ENCODE measurements at regions not wholly inside any gene's neighbourhood (a gene's known extent, or its start where the extent isn't known, plus 50 kb on each side); places are given as distances from the start of the nearest gene placed in this dataset.
A peak's percentile ranks its signal among the peaks of the same experiment; 100 is the strongest.

DNA sequence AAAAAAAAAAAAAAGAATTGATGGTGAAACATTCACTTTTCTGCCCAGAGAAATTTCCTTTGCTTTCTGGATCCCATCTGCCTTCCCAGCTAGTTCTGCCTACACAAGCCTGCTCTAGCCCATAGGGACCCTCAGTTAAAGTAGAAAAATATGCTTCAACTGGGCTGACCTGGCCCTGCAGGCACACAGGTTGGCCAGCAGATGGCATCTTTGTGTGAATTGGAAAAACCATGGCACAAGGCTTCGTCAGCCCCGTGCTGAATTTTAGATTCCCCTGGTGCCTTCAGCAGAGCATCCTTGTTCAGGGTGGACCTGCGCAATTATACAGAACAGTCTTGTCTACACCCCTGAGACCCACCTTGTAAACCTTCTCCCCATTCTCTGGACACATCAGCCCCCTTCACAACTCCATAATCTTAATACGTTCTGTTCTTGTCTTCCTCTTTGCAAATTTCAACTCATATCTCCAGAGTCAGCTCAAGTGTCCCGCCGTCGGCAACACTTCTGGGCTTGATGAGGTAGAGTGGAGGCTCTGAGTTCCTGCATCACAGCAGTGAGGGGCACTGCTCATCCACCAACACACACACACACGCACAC, 114.5 kb downstream of the INSIG2 start:
- Histone ChIP-seq H3K4me1 (ENCODE audit: control insufficient read depth, low read length) (no peaks in the 10 kb centered on the region), H3K27ac (ENCODE audit: low read depth, low read length) (no peak overlapping the region), H3K9me2 (replicated peaks; ENCODE audit: control insufficient read depth, low read length) (no peaks in the 10 kb centered on the region), H3K9me3 (ENCODE audit: control insufficient read depth, insufficient read depth, low read length) (no peaks in the 10 kb centered on the region), H3K4me3 (ENCODE audit: low read length) (no peak overlapping the region), H3K79me2 (ENCODE audit: control insufficient read depth, low read length) (no peaks in the 10 kb centered on the region), H3K4me2 (ENCODE audit: low read length) (no peak overlapping the region), H4K20me1 (ENCODE audit: control insufficient read depth, insufficient read depth, low read depth, low read length) (no peaks in the 10 kb centered on the region), H3K27me3 (ENCODE audit: control insufficient read depth, low read length) (no peaks in the 10 kb centered on the region; the same call in none of the 2 replicates), H3F3A (ENCODE audit: control insufficient read depth, insufficient read depth) (no peaks in the 10 kb centered on the region), H3K36me3 (ENCODE audit: control insufficient read depth, low read length) (no peaks in the 10 kb centered on the region)
- TF ChIP-seq, protein P1, sequence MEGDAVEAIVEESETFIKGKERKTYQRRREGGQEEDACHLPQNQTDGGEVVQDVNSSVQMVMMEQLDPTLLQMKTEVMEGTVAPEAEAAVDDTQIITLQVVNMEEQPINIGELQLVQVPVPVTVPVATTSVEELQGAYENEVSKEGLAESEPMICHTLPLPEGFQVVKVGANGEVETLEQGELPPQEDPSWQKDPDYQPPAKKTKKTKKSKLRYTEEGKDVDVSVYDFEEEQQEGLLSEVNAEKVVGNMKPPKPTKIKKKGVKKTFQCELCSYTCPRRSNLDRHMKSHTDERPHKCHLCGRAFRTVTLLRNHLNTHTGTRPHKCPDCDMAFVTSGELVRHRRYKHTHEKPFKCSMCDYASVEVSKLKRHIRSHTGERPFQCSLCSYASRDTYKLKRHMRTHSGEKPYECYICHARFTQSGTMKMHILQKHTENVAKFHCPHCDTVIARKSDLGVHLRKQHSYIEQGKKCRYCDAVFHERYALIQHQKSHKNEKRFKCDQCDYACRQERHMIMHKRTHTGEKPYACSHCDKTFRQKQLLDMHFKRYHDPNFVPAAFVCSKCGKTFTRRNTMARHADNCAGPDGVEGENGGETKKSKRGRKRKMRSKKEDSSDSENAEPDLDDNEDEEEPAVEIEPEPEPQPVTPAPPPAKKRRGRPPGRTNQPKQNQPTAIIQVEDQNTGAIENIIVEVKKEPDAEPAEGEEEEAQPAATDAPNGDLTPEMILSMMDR (IDR thresholded peaks at IDR 0.05; ENCODE audit: low read depth, low read length, poor library complexity, severe bottlenecking): peak; percentile 79
- TF ChIP-seq EZH2phosphoT487 (IDR thresholded peaks at IDR 0.05; ENCODE audit: borderline replicate concordance, low read length): no peak

DNA sequence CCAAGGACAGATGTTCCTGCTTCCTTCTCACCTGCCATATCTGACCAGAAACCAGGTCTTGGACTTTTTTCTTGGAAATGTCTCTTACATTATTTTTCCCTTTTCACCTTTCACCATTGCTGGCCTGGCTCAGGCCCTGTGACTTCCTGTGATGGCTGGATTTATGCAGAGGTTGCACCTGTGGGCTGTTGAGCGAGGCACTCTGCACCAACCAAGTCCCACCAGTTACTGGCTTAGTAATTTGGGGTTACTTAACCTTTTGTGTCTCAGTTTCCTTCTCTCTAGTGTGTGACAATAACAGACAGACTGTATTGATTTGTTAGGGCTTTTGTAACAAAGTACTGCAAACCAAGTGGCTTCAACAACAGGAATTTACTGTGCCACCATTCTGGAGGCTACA, 110.0 kb downstream of the INSIG2 start:
- no peaks in the 10 kb centered on the region for H3K4me1 ChIP-seq (ENCODE audit: control insufficient read depth, low read length)
- no peak overlapping the region for H3K4me3 ChIP-seq (ENCODE audit: low read length)
- no peaks in the 10 kb centered on the region for H3K27me3 ChIP-seq (ENCODE audit: control insufficient read depth, low read length)
- H3K9me3 ChIP-seq (ENCODE audit: control insufficient read depth, insufficient read depth, low read length): no peaks in the 10 kb centered on the region
- H4K20me1 ChIP-seq (ENCODE audit: control insufficient read depth, insufficient read depth, low read depth, low read length): no peaks in the 10 kb centered on the region
- no peak overlapping the region for H3K27ac ChIP-seq (ENCODE audit: low read depth, low read length)
- H3K4me2 ChIP-seq (ENCODE audit: low read length): no peak overlapping the region
- no peaks in the 10 kb centered on the region for H3K36me3 ChIP-seq (ENCODE audit: control insufficient read depth, low read length)
- no peaks in the 10 kb centered on the region for H3F3A ChIP-seq (ENCODE audit: control insufficient read depth, insufficient read depth)
- no peaks in the 10 kb centered on the region for H3K9me2 ChIP-seq (replicated peaks; ENCODE audit: control insufficient read depth, low read length)
- TF ChIP-seq, protein P1 (IDR thresholded peaks at IDR 0.05; ENCODE audit: low read depth, low read length, poor library complexity, severe bottlenecking): no peak
- TF ChIP-seq EZH2phosphoT487 (IDR thresholded peaks at IDR 0.05; ENCODE audit: borderline replicate concordance, low read length): no peak
- no peaks in the 10 kb centered on the region for H3K79me2 ChIP-seq (ENCODE audit: control insufficient read depth, low read length)

DNA sequence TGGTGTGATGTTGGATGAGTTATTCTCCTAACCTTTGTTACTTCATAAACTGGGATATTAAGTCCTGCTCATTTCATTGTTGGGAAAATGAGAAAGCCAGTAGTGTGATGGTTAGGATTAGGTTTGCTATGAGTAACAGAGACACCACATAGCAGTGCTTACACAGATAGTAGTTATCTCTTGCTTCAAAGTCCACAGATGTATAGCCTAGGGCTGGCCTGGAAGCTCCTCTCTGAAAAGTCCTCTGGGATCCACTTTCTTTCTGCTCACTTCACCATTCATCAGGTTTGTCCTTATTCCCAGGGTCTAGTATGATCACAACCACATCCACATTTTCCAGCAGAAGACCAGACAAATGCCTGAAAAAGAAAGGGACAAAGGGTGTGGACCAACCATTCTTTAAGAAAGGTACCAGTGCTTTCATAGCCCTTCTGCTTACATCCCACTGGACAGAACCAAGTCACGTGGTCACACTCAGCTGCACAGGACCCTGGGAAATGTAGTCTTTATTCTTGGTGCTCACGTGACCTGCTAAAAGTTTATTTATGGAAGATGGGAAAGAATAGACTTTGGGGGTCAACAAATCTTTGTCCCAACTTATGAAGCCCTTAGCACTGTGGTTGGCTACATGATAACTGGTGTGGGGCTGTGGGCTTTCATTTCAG, 108.9 kb downstream of the INSIG2 start:
- Histone ChIP-seq H3K9me3 (ENCODE audit: control insufficient read depth, insufficient read depth, low read length) (no peaks in the 10 kb centered on the region), H3K27me3 (ENCODE audit: control insufficient read depth, low read length) (no peaks in the 10 kb centered on the region; the same call in 1 of the 2 replicates), H3K79me2 (ENCODE audit: control insufficient read depth, low read length) (no peaks in the 10 kb centered on the region), H3K4me1 (ENCODE audit: control insufficient read depth, low read length) (no peaks in the 10 kb centered on the region), H3F3A (ENCODE audit: control insufficient read depth, insufficient read depth) (no peaks in the 10 kb centered on the region), H3K27ac (ENCODE audit: low read depth, low read length) (no peak overlapping the region), H3K36me3 (ENCODE audit: control insufficient read depth, low read length) (no peaks in the 10 kb centered on the region), H3K4me2 (ENCODE audit: low read length) (no peak overlapping the region), H4K20me1 (ENCODE audit: control insufficient read depth, insufficient read depth, low read depth, low read length) (no peaks in the 10 kb centered on the region), H3K9me2 (replicated peaks; ENCODE audit: control insufficient read depth, low read length) (no peaks in the 10 kb centered on the region), H3K4me3 (ENCODE audit: low read length) (no peak overlapping the region)
- TF ChIP-seq EZH2phosphoT487 (IDR thresholded peaks at IDR 0.05; ENCODE audit: borderline replicate concordance, low read length): no peak
- TF ChIP-seq, protein P1 (IDR thresholded peaks at IDR 0.05; ENCODE audit: low read depth, low read length, poor library complexity, severe bottlenecking): no peak

Measured in DOHH2 (cell line).